8988T (cell line): ENCODE measurements at regions not wholly inside any gene's neighbourhood (a gene's known extent, or its start where the extent isn't known, plus 50 kb on each side); places are given as distances from the start of the nearest gene placed in this dataset.
"Not testable (repeated sequence)": the region's sequence is repeated elsewhere in the genome, so short reads cannot be mapped to it uniquely, and the experiment has no call there.

Experiments
- DNase-seq: peaks from one replicate; pipeline ENCODE4 v3.0.0; 2011

- DNase-seq, result no peak
These were observed 128.2 kb upstream of the SLC44A1 start for GRCh38 chr9:105116052-105116868.

GRCh38 chr9:105117234-105117633 lies 127.2 kb upstream of the SLC44A1 start:
- no peak for DNase-seq

GRCh38 chr9:105118636-105119035 lies 125.8 kb upstream of the SLC44A1 start:
- no peak for DNase-seq

GRCh38 chr9:105119156-105119555 lies 125.3 kb upstream of the SLC44A1 start:
- no peak for DNase-seq

- no peak for DNase-seq
These were observed 122.5 kb upstream of the SLC44A1 start for GRCh38 chr9:105121861-105122430.

- DNase-seq, result not testable (repeated sequence)
These were observed 119.9 kb upstream of the SLC44A1 start for GRCh38 chr9:105124598-105124997.

- no peak for DNase-seq
These were observed 118.2 kb upstream of the SLC44A1 start for GRCh38 chr9:105126226-105126625.

- no peak for DNase-seq
These were observed 116.6 kb upstream of the SLC44A1 start for GRCh38 chr9:105127863-105128220.

- DNase-seq, result no peak
These were observed 115.4 kb upstream of the SLC44A1 start for GRCh38 chr9:105128908-105129600.

- DNase-seq, result no peak
These were observed 114.7 kb upstream of the SLC44A1 start for GRCh38 chr9:105129731-105130130.

- DNase-seq, result no peak
These were observed 112.5 kb upstream of the SLC44A1 start for GRCh38 chr9:105131981-105132380.

- DNase-seq, result peak; percentile 44
These were observed 111.8 kb upstream of the SLC44A1 start for GRCh38 chr9:105132606-105133005.

GRCh38 chr9:105138306-105138801 lies 106.1 kb upstream of the SLC44A1 start:
- no peak for DNase-seq

- no peak for DNase-seq
These were observed 103.1 kb upstream of the SLC44A1 start for GRCh38 chr9:105141146-105141975.

- DNase-seq, result no peak
These were observed 102.5 kb upstream of the SLC44A1 start for GRCh38 chr9:105141976-105142250.

GRCh38 chr9:105142406-105143135 lies 101.9 kb upstream of the SLC44A1 start:
- no peak for DNase-seq

GRCh38 chr9:105143136-105143430 lies 101.4 kb upstream of the SLC44A1 start:
- no peak for DNase-seq

GRCh38 chr9:105144076-105144475 lies 100.4 kb upstream of the SLC44A1 start:
- DNase-seq, result no peak

- DNase-seq, result no peak
These were observed 99.6 kb upstream of the SLC44A1 start for GRCh38 chr9:105144841-105145240.

- no peak for DNase-seq
These were observed 97.8 kb upstream of the SLC44A1 start for GRCh38 chr9:105146677-105147076.

- no peak for DNase-seq
These were observed 97.2 kb upstream of the SLC44A1 start for GRCh38 chr9:105147110-105147871.
